ENCODE measurements at regions not wholly inside any gene's neighbourhood (a gene's known extent, or its start where the extent isn't known, plus 50 kb on each side); places are given as distances from the start of the nearest gene placed in this dataset.

GRCh38 chr4:20095805-20096541, 155.7 kb upstream of the SLIT2 start:
- Mint-ChIP-seq H3K27me3 (ENCODE audit: low read depth) (no peaks in the 10 kb centered on the region), H3K4me1 (no peaks in the 10 kb centered on the region), H3K9me3 (no peaks in the 10 kb centered on the region), H3K4me3 (no peak overlapping the region), H3K36me3 (no peaks in the 10 kb centered on the region), H3K27ac (no peak overlapping the region)
- DNase-seq (ENCODE audit: low spot score in 2 of 2, unreplicated experiment in 2 of 2), result no peak
- no peak for TF ChIP-seq CTCF (IDR thresholded peaks at IDR 0.05; ENCODE audit: unreplicated experiment)

GRCh38 chr4:20091781-20092180, 159.9 kb upstream of the SLIT2 start:
- DNase-seq (ENCODE audit: low spot score in 2 of 2, unreplicated experiment in 2 of 2), result no peak
- H3K27me3 Mint-ChIP-seq (ENCODE audit: low read depth), result peaks cover 3% of the 10 kb centered on the region
- H3K4me3 Mint-ChIP-seq, result no peak overlapping the region
- no peaks in the 10 kb centered on the region for H3K4me1 Mint-ChIP-seq
- no peak overlapping the region for H3K27ac Mint-ChIP-seq
- no peaks in the 10 kb centered on the region for H3K36me3 Mint-ChIP-seq
- TF ChIP-seq CTCF (IDR thresholded peaks at IDR 0.05; ENCODE audit: unreplicated experiment), result no peak
- no peaks in the 10 kb centered on the region for H3K9me3 Mint-ChIP-seq

GRCh38 chr4:20087522-20087911, 164.2 kb upstream of the SLIT2 start:
- Mint-ChIP-seq H3K36me3 (no peaks in the 10 kb centered on the region), H3K4me1 (no peaks in the 10 kb centered on the region), H3K27me3 (ENCODE audit: low read depth) (peaks cover 3% of the 10 kb centered on the region), H3K4me3 (no peak overlapping the region), H3K9me3 (peaks cover 4% of the 10 kb centered on the region), H3K27ac (no peak overlapping the region)
- no peak for TF ChIP-seq CTCF (IDR thresholded peaks at IDR 0.05; ENCODE audit: unreplicated experiment)
- DNase-seq (ENCODE audit: low spot score in 2 of 2, unreplicated experiment in 2 of 2), result no peak

GRCh38 chr4:20086799-20087521, 164.7 kb upstream of the SLIT2 start:
- Mint-ChIP-seq H3K27ac (no peak overlapping the region), H3K9me3 (peaks cover 4% of the 10 kb centered on the region), H3K4me1 (no peaks in the 10 kb centered on the region), H3K36me3 (no peaks in the 10 kb centered on the region), H3K27me3 (ENCODE audit: low read depth) (peaks cover 3% of the 10 kb centered on the region), H3K4me3 (no peak overlapping the region)
- no peak for DNase-seq (ENCODE audit: low spot score in 2 of 2, unreplicated experiment in 2 of 2)
- TF ChIP-seq CTCF (IDR thresholded peaks at IDR 0.05; ENCODE audit: unreplicated experiment), result no peak

GRCh38 chr4:20086067-20086798, 165.5 kb upstream of the SLIT2 start:
- no peaks in the 10 kb centered on the region for H3K4me1 Mint-ChIP-seq

More at GRCh38 chr4:20086067-20086798, 165.5 kb upstream of the SLIT2 start:
- Mint-ChIP-seq H3K36me3 (no peaks in the 10 kb centered on the region), H3K9me3 (peaks cover 11% of the 10 kb centered on the region), H3K4me3 (no peak overlapping the region), H3K27ac (no peak overlapping the region), H3K27me3 (ENCODE audit: low read depth) (peaks cover 3% of the 10 kb centered on the region)
- DNase-seq (ENCODE audit: low spot score in 2 of 2, unreplicated experiment in 2 of 2), result no peak
- no peak for TF ChIP-seq CTCF (IDR thresholded peaks at IDR 0.05; ENCODE audit: unreplicated experiment)
